Osteoblast (primary cell): ENCODE measurements at regions not wholly inside any gene's neighbourhood (a gene's known extent, or its start where the extent isn't known, plus 50 kb on each side); places are given as distances from the start of the nearest gene placed in this dataset.

ENCODE experiments used
- DNase-seq: peaks from one replicate; pipeline ENCODE4 v3.0.0; 2011; ENCODE audit warnings: low spot score, mixed read lengths; ENCODE audit not compliant: insufficient read length; ENCODE audit errors: missing footprints
- H2AFZ ChIP-seq: 2 replicates; pipeline ENCODE4 v1.6.0; 2011; ENCODE audit warnings: mild to moderate bottlenecking, low read length
- H3K27ac ChIP-seq: 2 replicates; pipeline ENCODE4 v1.5.1; 2011; ENCODE audit warnings: mild to moderate bottlenecking, low read depth, low read length, moderate library complexity
- H3K27me3 ChIP-seq: 2 replicates; pipeline ENCODE4 v1.6.0; 2012; ENCODE audit warnings: mild to moderate bottlenecking, control low read depth, inconsistent platforms, low read length, moderate library complexity; ENCODE audit not compliant: insufficient read depth
- H3K36me3 ChIP-seq: 2 replicates; pipeline ENCODE4 v1.5.1; 2011; ENCODE audit warnings: mild to moderate bottlenecking, low read length, control low read depth, moderate library complexity; ENCODE audit not compliant: insufficient read depth
- H3K4me1 ChIP-seq: 2 replicates; pipeline ENCODE4 v1.5.1; 2011; ENCODE audit warnings: mild to moderate bottlenecking, low read length, control low read depth, moderate library complexity; ENCODE audit not compliant: insufficient read depth
- H3K4me2 ChIP-seq: 2 replicates; pipeline ENCODE4 v1.6.0; 2011; ENCODE audit warnings: mild to moderate bottlenecking, low read length; ENCODE audit not compliant: insufficient read depth
- H3K4me3 ChIP-seq: fragments of 200-600 bp; sonication (generic); 3 replicates; pipeline ENCODE4 v1.5.1; 2012; ENCODE audit warnings: mild to moderate bottlenecking, low read length, inconsistent platforms; ENCODE audit not compliant: insufficient read depth
- H3K79me2 ChIP-seq: 2 replicates; pipeline ENCODE4 v1.6.0; 2012; ENCODE audit warnings: mild to moderate bottlenecking, low read length, control low read depth, inconsistent platforms; ENCODE audit not compliant: insufficient read depth
- H3K9me3 ChIP-seq: 2 replicates; pipeline ENCODE4 v1.5.1; 2011; ENCODE audit warnings: low read depth, low read length, control low read depth
- H4K20me1 ChIP-seq: 2 replicates; pipeline ENCODE4 v1.6.0; 2012; ENCODE audit warnings: mild to moderate bottlenecking, low read length, control low read depth; ENCODE audit not compliant: insufficient read depth
- TF ChIP-seq, protein P1 (sequence below): IDR thresholded peaks from 2 replicates; pipeline ENCODE4 v1.5.1; 2011; ENCODE audit warnings: mild to moderate bottlenecking, low read depth, low read length, moderate library complexity; ENCODE audit errors: extremely low read depth

DNA sequence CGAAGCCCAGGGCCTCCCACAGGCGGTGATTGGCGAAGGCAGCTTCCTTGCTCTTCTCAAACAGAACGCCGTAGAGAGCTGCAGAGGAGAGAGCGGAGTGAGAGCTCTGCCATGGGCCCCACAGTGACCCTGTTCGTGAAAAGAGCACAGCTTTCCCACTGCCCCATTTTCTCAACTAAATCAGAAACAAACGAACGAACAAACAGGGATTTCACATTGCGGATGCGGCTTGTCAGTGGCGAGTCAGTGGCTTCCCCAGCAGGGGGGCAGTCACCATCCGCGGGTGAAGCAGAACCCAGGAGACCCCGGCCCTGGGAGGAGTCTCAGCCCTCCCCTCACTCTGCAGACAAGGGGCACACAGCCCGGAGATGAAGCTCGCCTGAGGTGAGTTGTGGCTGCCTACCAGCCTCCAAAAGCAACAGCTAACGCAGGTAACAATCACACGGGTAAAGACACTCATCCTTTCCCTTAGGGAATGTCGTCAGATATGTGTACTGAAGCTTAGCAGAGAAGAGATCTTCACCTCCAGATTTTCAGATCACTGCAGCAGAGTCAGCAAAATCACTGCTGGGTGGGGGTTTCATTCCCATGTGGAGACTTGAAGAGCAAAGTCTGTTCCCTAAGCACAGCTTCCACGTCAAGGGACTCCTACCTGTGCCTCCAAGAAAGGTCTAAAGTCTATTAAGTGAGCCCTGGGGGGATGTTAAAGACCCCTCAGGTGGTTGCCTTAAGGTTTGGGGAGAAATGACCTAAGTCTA is 51.2 kb upstream of the GPR31 start:
- no peaks in the 10 kb centered on the region for H3K27me3 ChIP-seq
- H3K27ac ChIP-seq, result no peak overlapping the region
- H3K4me2 ChIP-seq, result no peak overlapping the region
- H3K9me3 ChIP-seq, result no peaks in the 10 kb centered on the region
- no peaks in the 10 kb centered on the region for H3K79me2 ChIP-seq
- no peak overlapping the region for H2AFZ ChIP-seq
- DNase-seq, result peak; percentile 65
- H3K4me3 ChIP-seq, result no peak overlapping the region
- TF ChIP-seq, protein P1, sequence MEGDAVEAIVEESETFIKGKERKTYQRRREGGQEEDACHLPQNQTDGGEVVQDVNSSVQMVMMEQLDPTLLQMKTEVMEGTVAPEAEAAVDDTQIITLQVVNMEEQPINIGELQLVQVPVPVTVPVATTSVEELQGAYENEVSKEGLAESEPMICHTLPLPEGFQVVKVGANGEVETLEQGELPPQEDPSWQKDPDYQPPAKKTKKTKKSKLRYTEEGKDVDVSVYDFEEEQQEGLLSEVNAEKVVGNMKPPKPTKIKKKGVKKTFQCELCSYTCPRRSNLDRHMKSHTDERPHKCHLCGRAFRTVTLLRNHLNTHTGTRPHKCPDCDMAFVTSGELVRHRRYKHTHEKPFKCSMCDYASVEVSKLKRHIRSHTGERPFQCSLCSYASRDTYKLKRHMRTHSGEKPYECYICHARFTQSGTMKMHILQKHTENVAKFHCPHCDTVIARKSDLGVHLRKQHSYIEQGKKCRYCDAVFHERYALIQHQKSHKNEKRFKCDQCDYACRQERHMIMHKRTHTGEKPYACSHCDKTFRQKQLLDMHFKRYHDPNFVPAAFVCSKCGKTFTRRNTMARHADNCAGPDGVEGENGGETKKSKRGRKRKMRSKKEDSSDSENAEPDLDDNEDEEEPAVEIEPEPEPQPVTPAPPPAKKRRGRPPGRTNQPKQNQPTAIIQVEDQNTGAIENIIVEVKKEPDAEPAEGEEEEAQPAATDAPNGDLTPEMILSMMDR, result no peak
- no peaks in the 10 kb centered on the region for H3K36me3 ChIP-seq
- H4K20me1 ChIP-seq, result no peaks in the 10 kb centered on the region
- no peaks in the 10 kb centered on the region for H3K4me1 ChIP-seq

DNA sequence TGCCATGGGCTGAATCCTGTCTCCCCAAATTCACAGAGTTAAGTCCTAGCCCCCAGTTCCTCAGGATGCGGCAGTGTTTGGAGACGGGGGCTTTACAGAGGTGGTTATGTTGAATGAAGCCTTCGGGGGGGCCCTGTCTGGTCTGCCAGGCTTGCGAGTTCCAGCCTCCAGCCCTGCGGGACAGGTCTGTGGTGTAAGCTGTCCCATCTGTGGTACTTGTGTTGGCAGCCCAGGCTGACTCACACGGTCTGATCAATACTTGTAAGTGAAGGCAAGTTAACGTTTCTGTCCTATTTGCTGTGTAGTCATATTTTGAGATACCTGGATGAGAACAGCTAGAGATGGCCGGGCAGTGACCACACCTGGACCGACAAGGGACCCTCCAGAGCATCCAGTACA is 51.8 kb upstream of the GPR31 start:
- H3K9me3 ChIP-seq, result no peaks in the 10 kb centered on the region
- no peaks in the 10 kb centered on the region for H3K27me3 ChIP-seq
- H4K20me1 ChIP-seq, result no peaks in the 10 kb centered on the region
- DNase-seq, result no peak
- no peak overlapping the region for H3K4me3 ChIP-seq
- H2AFZ ChIP-seq, result no peak overlapping the region
- H3K4me1 ChIP-seq, result no peaks in the 10 kb centered on the region
- no peaks in the 10 kb centered on the region for H3K36me3 ChIP-seq
- H3K79me2 ChIP-seq, result no peaks in the 10 kb centered on the region
- H3K27ac ChIP-seq, result no peak overlapping the region
- H3K4me2 ChIP-seq, result no peak overlapping the region
- TF ChIP-seq, protein P1, result no peak

DNA sequence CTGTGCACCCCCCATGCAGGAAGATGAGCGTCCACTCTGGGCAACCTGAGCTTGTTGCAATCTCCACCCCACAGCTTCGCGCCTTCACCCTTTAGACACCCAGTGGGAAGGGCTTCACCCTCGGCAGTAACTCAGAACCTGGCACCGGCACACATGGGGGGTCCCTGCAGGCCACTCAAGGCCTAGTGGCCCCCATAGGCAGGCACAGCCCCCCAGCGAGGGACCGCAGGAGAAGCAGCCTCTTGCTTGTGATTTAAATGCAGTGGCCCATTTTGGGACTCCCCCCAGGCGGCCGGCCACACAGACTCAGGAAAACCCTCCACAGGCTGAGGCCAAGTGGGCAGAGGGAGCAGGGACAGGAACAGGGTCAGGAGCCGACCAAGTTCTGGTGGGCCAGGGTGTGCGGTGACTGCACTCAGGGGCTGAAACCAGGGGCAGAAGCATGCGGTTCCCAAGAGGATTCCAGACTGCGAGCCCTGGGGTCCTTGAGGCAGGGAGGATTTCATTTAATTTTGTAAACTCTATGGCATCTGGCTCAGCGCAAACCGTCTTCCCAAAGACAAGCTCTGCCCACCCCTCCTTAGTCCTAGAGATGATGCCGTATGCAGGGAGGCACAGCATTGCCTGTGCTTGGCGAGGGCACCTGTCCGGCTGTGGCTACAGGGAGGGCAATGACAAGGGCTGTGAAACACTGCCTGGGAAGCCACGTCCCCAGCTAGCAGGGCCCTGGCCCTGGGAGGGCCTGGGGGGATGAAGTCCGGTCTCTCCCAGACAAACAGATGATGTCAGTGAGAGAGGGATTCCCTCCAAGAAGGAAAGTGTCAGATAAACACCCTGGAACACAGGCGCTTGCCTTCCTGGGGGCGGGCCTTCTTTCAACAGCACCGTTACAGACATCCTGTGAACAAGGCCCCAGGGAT is 52.9 kb upstream of the GPR31 start:
- DNase-seq, result no peak
- Histone ChIP-seq H2AFZ (no peak overlapping the region), H3K4me1 (no peaks in the 10 kb centered on the region), H3K36me3 (no peaks in the 10 kb centered on the region), H3K27ac (no peak overlapping the region), H4K20me1 (no peaks in the 10 kb centered on the region), H3K4me3 (no peak overlapping the region), H3K9me3 (no peaks in the 10 kb centered on the region), H3K79me2 (no peaks in the 10 kb centered on the region), H3K4me2 (no peak overlapping the region), H3K27me3 (no peaks in the 10 kb centered on the region)
- TF ChIP-seq, protein P1, result no peak

DNA sequence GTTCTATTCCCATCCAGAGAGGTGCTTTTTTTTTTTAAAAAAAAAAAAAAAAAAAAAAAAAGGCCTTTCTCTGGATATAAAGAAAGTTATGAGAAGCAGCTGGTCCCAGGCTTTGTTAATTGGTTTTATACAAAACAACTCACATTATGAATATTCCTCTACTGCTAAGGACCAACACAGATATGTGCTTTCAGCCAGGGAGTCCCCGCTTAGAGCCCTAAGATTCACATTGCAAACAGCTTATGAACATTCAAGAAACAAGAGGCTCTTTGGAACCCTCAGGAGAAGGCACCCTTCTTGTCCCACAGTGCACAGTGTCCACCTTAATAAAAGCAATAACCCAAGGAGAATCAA is 53.5 kb upstream of the GPR31 start:
- no peaks in the 10 kb centered on the region for H3K79me2 ChIP-seq
- no peaks in the 10 kb centered on the region for H3K4me1 ChIP-seq
- TF ChIP-seq, protein P1, result no peak
- no peak for DNase-seq
- no peaks in the 10 kb centered on the region for H4K20me1 ChIP-seq
- no peaks in the 10 kb centered on the region for H3K27me3 ChIP-seq
- no peak overlapping the region for H3K4me2 ChIP-seq
- no peak overlapping the region for H3K27ac ChIP-seq
- no peak overlapping the region for H2AFZ ChIP-seq
- H3K4me3 ChIP-seq, result no peak overlapping the region
- no peaks in the 10 kb centered on the region for H3K36me3 ChIP-seq
- no peaks in the 10 kb centered on the region for H3K9me3 ChIP-seq
